Activated CD4-positive, alpha-beta T cell treated with anti-CD3 and anti-CD28 coated beads for 36 hours (primary cell): ENCODE measurements at regions not wholly inside any gene's neighbourhood (a gene's known extent, or its start where the extent isn't known, plus 50 kb on each side); places are given as distances from the start of the nearest gene placed in this dataset.
"Not testable (repeated sequence)": the region's sequence is repeated elsewhere in the genome, so short reads cannot be mapped to it uniquely, and the experiment has no call there.

ENCODE experiments used
- ATAC-seq: fragments of 200-7000 bp; cut with Tn5 transposase; one replicate; pipeline ENCODE4 v1.10.0; 2021; ENCODE audit warnings: mild to moderate bottlenecking, moderate library complexity
- CTCF ChIA-PET: fragments of 350-600 bp; sonication (Branson Sonifier 250); formaldehyde crosslinking; loops from one replicate; lab custom pipeline; 2021; ENCODE audit warnings: antibody characterized with exemption; lab: Charles Lee
- POLR2A ChIA-PET: fragments of 350-600 bp; sonication (Branson Sonifier 250); formaldehyde crosslinking; loops from one replicate; lab custom pipeline; 2021; ENCODE audit warnings: antibody characterized with exemption, inconsistent platforms; lab: Charles Lee
- DNase-seq: peaks from one replicate; pipeline ENCODE4 v3.0.0-alpha.2; 2020
- H3K27ac Mint-ChIP-seq: one replicate; pipeline ENCODE4 v1.8.0; 2021; ENCODE audit warnings: mixed read lengths
- H3K27me3 Mint-ChIP-seq: one replicate; pipeline ENCODE4 v1.8.0; 2021; ENCODE audit warnings: mixed read lengths
- H3K36me3 Mint-ChIP-seq: one replicate; pipeline ENCODE4 v1.8.0; 2021; ENCODE audit warnings: low read depth, mixed read lengths
- H3K4me1 Mint-ChIP-seq: one replicate; pipeline ENCODE4 v1.8.0; 2021; ENCODE audit warnings: mixed read lengths
- H3K4me3 Mint-ChIP-seq: one replicate; pipeline ENCODE4 v1.8.0; 2021; ENCODE audit warnings: mild to moderate bottlenecking, moderate library complexity, mixed read lengths
- H3K9me3 Mint-ChIP-seq: one replicate; pipeline ENCODE4 v1.8.0; 2021; ENCODE audit warnings: low read depth, mixed read lengths
- intact Hi-C, 2 experiments: fragments of 100-400 bp; cut with DNase I in 1 of 2; cut with micrococcal nuclease in 1 of 2; formaldehyde crosslinking; loops; one replicate each; pipeline versions ENCODE4 v1.14.2 to v1.15.1; 2022 to 2024; cut with DNase I, micrococcal nuclease

GRCh38 chr2:582792-583528 is 94.2 kb downstream of the TMEM18 start:
- H3K27ac Mint-ChIP-seq: no peak overlapping the region
- ChIA-PET CTCF (interaction anchor here (0.7 kb wide), 1 partner anchor 83 kb away, joined by 3 read pairs; no protein-coding TSS in a partner anchor), POLR2A (no interaction called here)
- ATAC-seq: no peak
- H3K4me3 Mint-ChIP-seq: no peak overlapping the region
- H3K4me1 Mint-ChIP-seq: peaks cover 12% of the 10 kb centered on the region
- H3K36me3 Mint-ChIP-seq: no peaks in the 10 kb centered on the region
- DNase-seq: no peak
- peaks cover 3% of the 10 kb centered on the region for H3K9me3 Mint-ChIP-seq
- peaks cover 3% of the 10 kb centered on the region for H3K27me3 Mint-ChIP-seq
- intact Hi-C loops: no loop called here

GRCh38 chr2:582289-582688 is 94.9 kb downstream of the TMEM18 start:
- H3K4me3 Mint-ChIP-seq, H3K9me3 Mint-ChIP-seq, POLR2A ChIA-PET, ATAC-seq, intact Hi-C loops, H3K27ac Mint-ChIP-seq, H3K27me3 Mint-ChIP-seq, DNase-seq, H3K36me3 Mint-ChIP-seq: not testable (repeated sequence)
- peaks cover 12% of the 10 kb centered on the region for H3K4me1 Mint-ChIP-seq
- CTCF ChIA-PET: interaction anchor here (0.7 kb wide), 1 partner anchor 82 kb away, joined by 3 read pairs; no protein-coding TSS in a partner anchor

GRCh38 chr2:579961-580360 is 97.2 kb downstream of the TMEM18 start:
- H3K36me3 Mint-ChIP-seq: peaks cover under 1% of the 10 kb centered on the region
- POLR2A ChIA-PET: no interaction called here

GRCh38 chr2:579351-579886 is 97.8 kb downstream of the TMEM18 start:
- peaks cover 3% of the 10 kb centered on the region for H3K36me3 Mint-ChIP-seq

More at GRCh38 chr2:579961-580360, 97.2 kb downstream of the TMEM18 start:
- H3K4me1 Mint-ChIP-seq: peaks cover 5% of the 10 kb centered on the region
- H3K9me3 Mint-ChIP-seq: peaks cover 10% of the 10 kb centered on the region
- H3K27ac Mint-ChIP-seq: no peak overlapping the region
- H3K4me3 Mint-ChIP-seq: no peak overlapping the region
- CTCF ChIA-PET: no interaction called here
- intact Hi-C loops: no loop called here
- H3K27me3 Mint-ChIP-seq: peaks cover 2% of the 10 kb centered on the region
- ATAC-seq: no peak
- no peak for DNase-seq

GRCh38 chr2:576292-576691 is 100.9 kb downstream of the TMEM18 start:
- DNase-seq (no peak), ATAC-seq (no peak)
- Mint-ChIP-seq H3K4me3 (no peak overlapping the region), H3K27me3 (peaks cover 12% of the 10 kb centered on the region), H3K9me3 (peaks cover 21% of the 10 kb centered on the region), H3K36me3 (peaks cover 3% of the 10 kb centered on the region), H3K4me1 (no peaks in the 10 kb centered on the region), H3K27ac (no peak overlapping the region)
- CTCF ChIA-PET: no interaction called here
- POLR2A ChIA-PET: no interaction called here
- intact Hi-C loops: no loop called here

More at GRCh38 chr2:579351-579886, 97.8 kb downstream of the TMEM18 start:
- intact Hi-C loops: no loop called here
- Mint-ChIP-seq H3K9me3 (peaks cover 12% of the 10 kb centered on the region), H3K27me3 (peaks cover 3% of the 10 kb centered on the region), H3K4me3 (no peak overlapping the region), H3K4me1 (no peaks in the 10 kb centered on the region), H3K27ac (no peak overlapping the region)
- ChIA-PET CTCF (no interaction called here), POLR2A (no interaction called here)
- no peak for DNase-seq
- no peak for ATAC-seq

GRCh38 chr2:575727-576236 is 101.4 kb downstream of the TMEM18 start:
- DNase-seq (no peak), ATAC-seq (no peak)
- no peak overlapping the region for H3K4me3 Mint-ChIP-seq
- ChIA-PET POLR2A (no interaction called here), CTCF (no interaction called here)
- intact Hi-C loops: no loop called here
- no peak overlapping the region for H3K27ac Mint-ChIP-seq
- H3K36me3 Mint-ChIP-seq: peaks cover 3% of the 10 kb centered on the region
- H3K4me1 Mint-ChIP-seq: no peaks in the 10 kb centered on the region
- peaks cover 17% of the 10 kb centered on the region for H3K27me3 Mint-ChIP-seq
- peaks cover 23% of the 10 kb centered on the region for H3K9me3 Mint-ChIP-seq

- peaks cover 3% of the 10 kb centered on the region for H3K36me3 Mint-ChIP-seq
- H3K4me3 Mint-ChIP-seq: no peak overlapping the region
- H3K9me3 Mint-ChIP-seq: peaks cover 23% of the 10 kb centered on the region
- intact Hi-C loops: no loop called here
- CTCF ChIA-PET: no interaction called here
- POLR2A ChIA-PET: no interaction called here
- ATAC-seq: no peak
- H3K27ac Mint-ChIP-seq: no peak overlapping the region
- no peak for DNase-seq
- H3K4me1 Mint-ChIP-seq: no peaks in the 10 kb centered on the region
- H3K27me3 Mint-ChIP-seq: peaks cover 23% of the 10 kb centered on the region
These were observed 102.0 kb downstream of the TMEM18 start for GRCh38 chr2:575030-575726.

GRCh38 chr2:573805-574392 is 103.3 kb downstream of the TMEM18 start:
- Mint-ChIP-seq H3K27ac (no peak overlapping the region), H3K27me3 (peaks cover 28% of the 10 kb centered on the region), H3K4me1 (no peaks in the 10 kb centered on the region), H3K4me3 (no peak overlapping the region), H3K9me3 (peaks cover 23% of the 10 kb centered on the region), H3K36me3 (peaks cover 3% of the 10 kb centered on the region)
- ATAC-seq: no peak
- intact Hi-C loops: no loop called here
- ChIA-PET CTCF (interaction anchor here (0.7 kb wide), 1 partner anchor 1088 kb away, joined by 3 read pairs; no protein-coding TSS in a partner anchor), POLR2A (no interaction called here)
- DNase-seq: no peak

GRCh38 chr2:573025-573424 is 104.2 kb downstream of the TMEM18 start:
- Mint-ChIP-seq H3K4me3 (no peak overlapping the region), H3K27ac (no peak overlapping the region), H3K9me3 (peaks cover 20% of the 10 kb centered on the region), H3K4me1 (no peaks in the 10 kb centered on the region), H3K36me3 (peaks cover 3% of the 10 kb centered on the region), H3K27me3 (peaks cover 28% of the 10 kb centered on the region)
- ChIA-PET CTCF (interaction anchor here (1.0 kb wide), 1 partner anchor 22 kb away, joined by 3 read pairs; no protein-coding TSS in a partner anchor), POLR2A (no interaction called here)
- DNase-seq (no peak), ATAC-seq (no peak)
- intact Hi-C loops: no loop called here

GRCh38 chr2:569681-570080 is 107.5 kb downstream of the TMEM18 start:
- intact Hi-C loops: no loop called here
- CTCF ChIA-PET: no interaction called here
- Mint-ChIP-seq H3K27me3 (peaks cover 35% of the 10 kb centered on the region), H3K36me3 (peaks cover under 1% of the 10 kb centered on the region), H3K27ac (no peak overlapping the region), H3K9me3 (peaks cover 11% of the 10 kb centered on the region), H3K4me1 (no peaks in the 10 kb centered on the region), H3K4me3 (no peak overlapping the region)
- DNase-seq: no peak
- POLR2A ChIA-PET: no interaction called here
- no peak for ATAC-seq

- no peak overlapping the region for H3K4me3 Mint-ChIP-seq
- CTCF ChIA-PET: no interaction called here
- POLR2A ChIA-PET: no interaction called here
These were observed 108.5 kb downstream of the TMEM18 start for GRCh38 chr2:568639-569235.

More at GRCh38 chr2:568639-569235, 108.5 kb downstream of the TMEM18 start:
- Mint-ChIP-seq H3K4me1 (no peaks in the 10 kb centered on the region), H3K9me3 (peaks cover 11% of the 10 kb centered on the region), H3K36me3 (no peaks in the 10 kb centered on the region), H3K27ac (no peak overlapping the region), H3K27me3 (peaks cover 32% of the 10 kb centered on the region)
- ATAC-seq (no peak), DNase-seq (no peak)
- intact Hi-C loops: no loop called here
